Heart left ventricle (tissue), 13 donors: ENCODE measurements at regions not wholly inside any gene's neighbourhood (a gene's known extent, or its start where the extent isn't known, plus 50 kb on each side); places are given as distances from the start of the nearest gene placed in this dataset.

Experiments
- CTCF ChIP-seq, 12 donors: fragments of 200-600 bp; sonication (generic) in 4 of 12; IDR thresholded peaks; one replicate each; pipeline versions ENCODE4 v1.5.0 to v1.8.0; 2018 to 2022; ENCODE audit warnings: antibody characterized with exemption in 12 of 12, mild to moderate bottlenecking in 5 of 12
- POLR2A ChIP-seq, 2 donors: fragments of 450-650 bp; IDR thresholded peaks; one replicate each; pipeline ENCODE4 v1.6.1; 2017; ENCODE audit warnings: antibody characterized with exemption in 2 of 2, mild to moderate bottlenecking in 2 of 2, moderate library complexity in 2 of 2
- donor health status: ischemic (EF 13 %, LVEDD 7.1; RV severe dilation, severe dysfunction).
- donor health status: DM: no; HTN: yes; CAD: no.
- donor health status: DM: no; HTN: no; CAD: no.
- donor health status: ischemic (EF 25% LVEDD 6.9; RV normal size, moderate dysfunction).
- donor health status: ischemic (EF 25% LVEDD 5.7; RV mildly dilated, moderate dysfunction).
- donor health status: ischemic (EF 35%, LVEDD 5.7; RV mildly dilated, moderate dysfunction).
- donor health status: nonischemic (EF 11% LVEDD 7.7; RV severe dilation, severe dysfunction).
- donor health status: DM: yes; HTN: yes; CAD: no.
- donor health status: PGD.
- donor health status: ischemic (EF 29% LVEDD 5.4; RV normal size, mild dysfunction).
- donor health status: nonischemic (EF 23%, LVEDD 6.1; RV moderate dilation, normal function).

- no peak for TF ChIP-seq CTCF (IDR thresholded peaks at IDR 0.05)
- no peak for TF ChIP-seq POLR2A (IDR thresholded peaks at IDR 0.05)
These were observed 398.1 kb downstream of the MED13L start for GRCh38 chr12:115879354-115879753.
